WTC11 (cell line): ENCODE measurements at regions not wholly inside any gene's neighbourhood (a gene's known extent, or its start where the extent isn't known, plus 50 kb on each side); places are given as distances from the start of the nearest gene placed in this dataset.

Source experiments
- ATAC-seq: fragments of 200-7000 bp; cut with Tn5 transposase; 2 replicates; pipeline ENCODE4 v1.10.0; 2021; ENCODE audit warnings: mild to moderate bottlenecking, moderate library complexity
- CTCF ChIA-PET: fragments of 300-600 bp; sonication (Branson Sonifier 250); formaldehyde crosslinking; loops from one replicate; lab custom pipeline; 2021; ENCODE audit warnings: antibody characterized with exemption; lab: Charles Lee
- POLR2A ChIA-PET: fragments of 350-600 bp; sonication (Branson Sonifier 250); formaldehyde crosslinking; loops from one replicate; lab custom pipeline; 2021; ENCODE audit warnings: antibody characterized with exemption; lab: Charles Lee
- DNase-seq: peaks from one replicate; pipeline ENCODE4 v3.0.0; 2021; ENCODE audit warnings: low spot score
- H3K27ac Mint-ChIP-seq: 2 replicates; pipeline ENCODE4 v1.8.0; 2021; ENCODE audit warnings: mixed read lengths
- H3K27me3 Mint-ChIP-seq: 2 replicates; pipeline ENCODE4 v1.8.0; 2021; ENCODE audit warnings: low read depth, mild to moderate bottlenecking, moderate library complexity, mixed read lengths
- H3K36me3 Mint-ChIP-seq: 2 replicates; pipeline ENCODE4 v1.8.0; 2021; ENCODE audit warnings: mixed read lengths
- H3K4me1 Mint-ChIP-seq: 2 replicates; pipeline ENCODE4 v1.8.0; 2022; ENCODE audit warnings: mixed read lengths
- H3K4me3 Mint-ChIP-seq: 2 replicates; pipeline ENCODE4 v1.8.0; 2021; ENCODE audit warnings: mild to moderate bottlenecking, moderate library complexity, mixed read lengths
- H3K9me3 Mint-ChIP-seq: 2 replicates; pipeline ENCODE4 v1.8.0; 2021; ENCODE audit warnings: mixed read lengths
- ARID4B ChIP-seq: sonication (generic); formaldehyde crosslinking; IDR thresholded peaks from 2 replicates; pipeline ENCODE4 v1.8.0; 2023; ENCODE audit warnings: missing genetic modification reagents, mild to moderate bottlenecking, borderline replicate concordance
- ELF4 ChIP-seq: sonication (generic); formaldehyde crosslinking; IDR thresholded peaks from 2 replicates; pipeline ENCODE4 v1.8.1; 2022; ENCODE audit warnings: low read depth, mild to moderate bottlenecking, moderate library complexity, missing genetic modification reagents
- ERG ChIP-seq: fragments of 250-450 bp; sonication (Bioruptor Pico); IDR thresholded peaks from 2 replicates; pipeline ENCODE4 v1.8.0; 2021; ENCODE audit warnings: mild to moderate bottlenecking
- ETV6 ChIP-seq: sonication (generic); formaldehyde crosslinking; IDR thresholded peaks from 2 replicates; pipeline ENCODE4 v1.8.1; 2022; ENCODE audit warnings: mild to moderate bottlenecking, missing genetic modification reagents
- GTF2I ChIP-seq: fragments of 250-450 bp; sonication (Bioruptor Pico); conservative IDR thresholded peaks from 2 replicates; pipeline ENCODE4 v1.4.0; 2021; ENCODE audit warnings: mild to moderate bottlenecking
- HMGA2 ChIP-seq: fragments of 250-450 bp; sonication (Bioruptor Pico); IDR thresholded peaks from 2 replicates; pipeline ENCODE4 v1.4.0; 2021; ENCODE audit warnings: mild to moderate bottlenecking, moderate library complexity
- IRF2 ChIP-seq: sonication (generic); formaldehyde crosslinking; IDR thresholded peaks from 2 replicates; pipeline ENCODE4 v1.8.0; 2022; ENCODE audit warnings: low read depth, missing genetic modification reagents, borderline replicate concordance
- JAZF1 ChIP-seq: fragments of 250-450 bp; sonication (Bioruptor Pico); IDR thresholded peaks from 2 replicates; pipeline ENCODE4 v1.9.0; 2021; ENCODE audit warnings: moderate library complexity, mild to moderate bottlenecking, inconsistent platforms
- MLX ChIP-seq: sonication (generic); formaldehyde crosslinking; IDR thresholded peaks from 2 replicates; pipeline ENCODE4 v1.8.1; 2023; ENCODE audit warnings: mild to moderate bottlenecking, missing genetic modification reagents, moderate library complexity
- NFATC4 ChIP-seq: fragments of 250-450 bp; sonication (Bioruptor Pico); IDR thresholded peaks from 2 replicates; pipeline ENCODE4 v1.9.0; 2021; ENCODE audit warnings: mild to moderate bottlenecking
- NFE2L1 ChIP-seq: sonication (generic); formaldehyde crosslinking; IDR thresholded peaks from 2 replicates; pipeline ENCODE4 v1.8.1; 2023; ENCODE audit warnings: missing genetic modification reagents
- NFYB ChIP-seq: sonication (generic); formaldehyde crosslinking; conservative IDR thresholded peaks from 2 replicates; pipeline ENCODE4 v1.8.0; 2022; ENCODE audit warnings: low read depth, missing genetic modification reagents
- NR3C1 ChIP-seq: sonication (generic); formaldehyde crosslinking; conservative IDR thresholded peaks from 2 replicates; pipeline ENCODE4 v1.8.1; 2023; ENCODE audit warnings: low read depth, mild to moderate bottlenecking, missing genetic modification reagents
- SMAD4 ChIP-seq: sonication (generic); formaldehyde crosslinking; IDR thresholded peaks from 2 replicates; pipeline ENCODE4 v1.8.0; 2022; ENCODE audit warnings: mild to moderate bottlenecking, missing genetic modification reagents
- SP1 ChIP-seq: sonication (generic); formaldehyde crosslinking; conservative IDR thresholded peaks from 2 replicates; pipeline ENCODE4 v1.8.1; 2022; ENCODE audit warnings: missing genetic modification reagents
- STAT6 ChIP-seq: sonication (generic); formaldehyde crosslinking; conservative IDR thresholded peaks from 2 replicates; pipeline ENCODE4 v1.8.1; 2023; ENCODE audit warnings: mild to moderate bottlenecking, low read depth, missing genetic modification reagents, moderate library complexity
- TP53 ChIP-seq: sonication (generic); formaldehyde crosslinking; IDR thresholded peaks from 2 replicates; pipeline ENCODE4 v1.8.1; 2023; ENCODE audit warnings: mild to moderate bottlenecking, missing genetic modification reagents
- ZNF138 ChIP-seq: sonication (generic); formaldehyde crosslinking; conservative IDR thresholded peaks from 2 replicates; pipeline ENCODE4 v1.8.1; 2022; ENCODE audit warnings: mild to moderate bottlenecking, moderate library complexity, missing genetic modification reagents
- ZNF232 ChIP-seq: sonication (generic); formaldehyde crosslinking; IDR thresholded peaks from 2 replicates; pipeline ENCODE4 v1.8.0; 2022; ENCODE audit warnings: mild to moderate bottlenecking, missing genetic modification reagents
- ZNF416 ChIP-seq: fragments of 250-450 bp; sonication (Bioruptor Pico); IDR thresholded peaks from 2 replicates; pipeline ENCODE4 v1.9.0; 2021; ENCODE audit warnings: mild to moderate bottlenecking, inconsistent platforms
- ZSCAN18 ChIP-seq: fragments of 250-450 bp; sonication (Bioruptor Pico); IDR thresholded peaks from 2 replicates; pipeline ENCODE4 v2.1.2; 2022; ENCODE audit warnings: mild to moderate bottlenecking, moderate library complexity

GRCh38 chr14:73774671-73775070 is 60.5 kb upstream of the PNMA1 start:
- H3K36me3 Mint-ChIP-seq = no peaks in the 10 kb centered on the region

GRCh38 chr14:73774241-73774570 is 60.0 kb upstream of the PNMA1 start:
- peaks cover 35% of the 10 kb centered on the region for H3K4me1 Mint-ChIP-seq
- peaks cover 15% of the 10 kb centered on the region for H3K27me3 Mint-ChIP-seq
- DNase-seq = no peak
- ChIA-PET POLR2A (no interaction called here), CTCF (interaction anchor here (1.1 to 3.7 kb wide), 3 partner anchors 12 to 16 kb away, joined by 3 to 14 read pairs (median 5); no protein-coding TSS in a partner anchor)
- no peaks in the 10 kb centered on the region for H3K9me3 Mint-ChIP-seq
- no peak for ATAC-seq
- no peak overlapping the region for H3K4me3 Mint-ChIP-seq
- no peaks in the 10 kb centered on the region for H3K36me3 Mint-ChIP-seq
- TF ChIP-seq ELF4 (CRISPR knock-in tag) = no peak
- no peak for TF ChIP-seq NFATC4 (CRISPR knock-in tag)
- no peak for TF ChIP-seq STAT6 (CRISPR knock-in tag)
- TF ChIP-seq ZNF138 = no peak
- no peak for TF ChIP-seq NFYB (CRISPR knock-in tag)
- no peak for TF ChIP-seq NR3C1 (CRISPR knock-in tag)
- TF ChIP-seq NFE2L1 (CRISPR knock-in tag) = no peak
- no peak for TF ChIP-seq ERG (CRISPR knock-in tag)
- TF ChIP-seq IRF2 (CRISPR knock-in tag) = no peak
- TF ChIP-seq ZSCAN18 (CRISPR knock-in tag) = no peak
- no peak for TF ChIP-seq JAZF1 (CRISPR knock-in tag)
- TF ChIP-seq ZNF232 (CRISPR knock-in tag) = no peak
- TF ChIP-seq ZNF416 = no peak
- no peak for TF ChIP-seq TP53
- TF ChIP-seq ETV6 = no peak
- TF ChIP-seq SMAD4 (CRISPR knock-in tag) = no peak
- H3K27ac Mint-ChIP-seq = no peak overlapping the region

More at GRCh38 chr14:73774671-73775070, 60.5 kb upstream of the PNMA1 start:
- CTCF ChIA-PET = interaction anchor here (1.1 to 3.7 kb wide), 4 partner anchors 11 to 33 kb away, joined by 3 to 14 read pairs (median 4); no protein-coding TSS in a partner anchor
- H3K27ac Mint-ChIP-seq = no peak overlapping the region
- no peaks in the 10 kb centered on the region for H3K9me3 Mint-ChIP-seq
- no peak for ATAC-seq
- H3K4me1 Mint-ChIP-seq = peaks cover 35% of the 10 kb centered on the region
- TF ChIP-seq HMGA2 (CRISPR knock-in tag) = no peak
- TF ChIP-seq, all 79 proteins: peak for 0
- Mint-ChIP-seq H3K27me3 (peaks cover 15% of the 10 kb centered on the region), H3K4me3 (no peak overlapping the region)
- DNase-seq = no peak
- POLR2A ChIA-PET = no interaction called here

- no peak for ATAC-seq
- no peak for TF ChIP-seq MLX (CRISPR knock-in tag)
- no peak for TF ChIP-seq SP1 (CRISPR knock-in tag)
- TF ChIP-seq ARID4B (CRISPR knock-in tag) = no peak
- TF ChIP-seq GTF2I (CRISPR knock-in tag) = no peak
- H3K27me3 Mint-ChIP-seq = peaks cover 15% of the 10 kb centered on the region
- peaks cover 41% of the 10 kb centered on the region for H3K4me1 Mint-ChIP-seq
- H3K36me3 Mint-ChIP-seq = no peaks in the 10 kb centered on the region
- H3K4me3 Mint-ChIP-seq = no peak overlapping the region
- ChIA-PET POLR2A (no interaction called here), CTCF (interaction anchor here (0.7 to 3.7 kb wide), 4 partner anchors 12 to 436 kb away, joined by 3 to 14 read pairs (median 4); no protein-coding TSS in a partner anchor)
- DNase-seq = no peak
- no peaks in the 10 kb centered on the region for H3K9me3 Mint-ChIP-seq
- no peak overlapping the region for H3K27ac Mint-ChIP-seq
Observed at GRCh38 chr14:73773441-73774240, 59.5 kb upstream of the PNMA1 start.
